Astrocyte of the cerebellum (primary cell): ENCODE measurements at regions not wholly inside any gene's neighbourhood (a gene's known extent, or its start where the extent isn't known, plus 50 kb on each side); places are given as distances from the start of the nearest gene placed in this dataset.

Experiments used
- DNase-seq: peaks from one replicate; pipeline ENCODE4 v3.0.0-alpha.2; 2011; ENCODE audit warnings: low read depth
- H3K4me3 ChIP-seq: 2 replicates; pipeline ENCODE4 v1.5.1; 2011; ENCODE audit warnings: mild to moderate bottlenecking, low read depth, low read length, moderate library complexity
- CTCF ChIP-seq: IDR thresholded peaks from 2 replicates; pipeline ENCODE4 v1.5.1; 2012; ENCODE audit warnings: low read length, low read depth, moderate library complexity, mild to moderate bottlenecking; ENCODE audit errors: missing control alignments
- in situ Hi-C: cut with HindIII; loops from 2 replicates; pipeline ENCODE4 v1.10.0; 2017; ENCODE audit warnings: low sequenced_read_pairs

GRCh38 chr7:68421712-68422111 lies 1176.6 kb upstream of the AUTS2 start:
- no peak for TF ChIP-seq CTCF
- DNase-seq = no peak
- in situ Hi-C loops = no loop called here
- H3K4me3 ChIP-seq = no peak overlapping the region

GRCh38 chr7:68422281-68422680 lies 1176.0 kb upstream of the AUTS2 start:
- in situ Hi-C loops = no loop called here
- no peak for DNase-seq
- TF ChIP-seq CTCF = no peak
- H3K4me3 ChIP-seq = no peak overlapping the region

GRCh38 chr7:68423356-68423755 lies 1174.9 kb upstream of the AUTS2 start:
- no peak for DNase-seq
- no peak for TF ChIP-seq CTCF
- no peak overlapping the region for H3K4me3 ChIP-seq
- in situ Hi-C loops = no loop called here

GRCh38 chr7:68424658-68425297 lies 1173.5 kb upstream of the AUTS2 start:
- no peak for TF ChIP-seq CTCF
- DNase-seq = no peak
- in situ Hi-C loops = no loop called here
- no peak overlapping the region for H3K4me3 ChIP-seq

GRCh38 chr7:68425377-68425776 lies 1172.9 kb upstream of the AUTS2 start:
- H3K4me3 ChIP-seq = no peak overlapping the region
- in situ Hi-C loops = no loop called here
- no peak for TF ChIP-seq CTCF
- no peak for DNase-seq

- TF ChIP-seq CTCF = no peak
- in situ Hi-C loops = no loop called here
- DNase-seq = no peak
- no peak overlapping the region for H3K4me3 ChIP-seq
Measured at GRCh38 chr7:68429411-68430117, 1168.7 kb upstream of the AUTS2 start.
